ENCODE measurements at regions not wholly inside any gene's neighbourhood (a gene's known extent, or its start where the extent isn't known, plus 50 kb on each side); places are given as distances from the start of the nearest gene placed in this dataset.
A peak's percentile ranks its signal among the peaks of the same experiment; 100 is the strongest.
"Not testable (repeated sequence)": the region's sequence is repeated elsewhere in the genome, so short reads cannot be mapped to it uniquely, and the experiment has no call there.

DNA sequence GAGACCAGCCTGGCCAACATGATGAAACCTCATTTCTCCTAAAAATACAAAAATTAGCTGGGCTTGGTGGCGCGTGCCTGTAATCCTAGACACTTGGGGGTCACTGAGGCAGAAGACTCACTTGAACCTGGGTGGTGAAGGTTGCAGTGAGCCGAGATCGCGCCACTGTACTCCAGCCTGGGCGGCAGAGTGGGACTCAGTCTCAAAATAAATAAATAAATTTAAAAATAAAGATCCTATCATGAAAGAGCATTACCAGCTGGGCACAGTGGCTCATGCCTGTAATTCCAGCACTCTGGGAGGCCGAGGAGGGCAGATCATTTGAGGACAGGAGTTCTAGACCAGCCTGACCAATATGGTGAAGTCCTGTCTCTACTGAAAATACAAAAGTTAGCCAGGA, 4489.2 kb upstream of the OR11H1 start:
- not testable (repeated sequence) for H3K27me3 Mint-ChIP-seq; ATAC-seq; H3K4me3 Mint-ChIP-seq; H3K27ac Mint-ChIP-seq; H3K4me1 Mint-ChIP-seq (ENCODE audit: low read depth in 2 of 2); DNase-seq (ENCODE audit: low spot score)
- Mint-ChIP-seq H3K9me3 (peaks cover 40% of the 10 kb centered on the region), H3K36me3 (peaks cover 50% of the 10 kb centered on the region)

DNA sequence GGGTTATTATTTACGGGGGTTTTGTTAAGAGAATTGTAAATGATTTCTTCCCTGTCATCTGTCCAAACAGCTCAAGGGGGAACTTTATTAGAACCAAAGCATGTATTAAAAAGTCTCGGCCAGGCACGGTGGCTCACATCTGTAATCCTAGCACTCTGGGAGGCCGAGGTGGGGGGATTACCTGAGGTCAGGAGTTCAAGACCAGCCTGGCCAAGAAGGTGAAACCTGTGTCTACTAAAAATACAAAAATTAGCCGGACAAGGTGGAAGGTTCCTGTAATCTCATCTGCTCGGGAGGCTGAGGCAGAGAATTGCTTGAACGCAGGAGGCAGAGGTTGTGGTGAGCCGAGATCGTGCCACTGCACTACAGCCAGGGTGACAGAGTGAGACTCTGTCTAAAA, 4486.6 kb upstream of the OR11H1 start:
- H3K36me3 Mint-ChIP-seq, result peaks cover 37% of the 10 kb centered on the region
- DNase-seq (ENCODE audit: low spot score); H3K27ac Mint-ChIP-seq; H3K4me3 Mint-ChIP-seq; H3K4me1 Mint-ChIP-seq (ENCODE audit: low read depth in 2 of 2); ATAC-seq; H3K27me3 Mint-ChIP-seq: not testable (repeated sequence)
- H3K9me3 Mint-ChIP-seq, result peaks cover 35% of the 10 kb centered on the region

DNA sequence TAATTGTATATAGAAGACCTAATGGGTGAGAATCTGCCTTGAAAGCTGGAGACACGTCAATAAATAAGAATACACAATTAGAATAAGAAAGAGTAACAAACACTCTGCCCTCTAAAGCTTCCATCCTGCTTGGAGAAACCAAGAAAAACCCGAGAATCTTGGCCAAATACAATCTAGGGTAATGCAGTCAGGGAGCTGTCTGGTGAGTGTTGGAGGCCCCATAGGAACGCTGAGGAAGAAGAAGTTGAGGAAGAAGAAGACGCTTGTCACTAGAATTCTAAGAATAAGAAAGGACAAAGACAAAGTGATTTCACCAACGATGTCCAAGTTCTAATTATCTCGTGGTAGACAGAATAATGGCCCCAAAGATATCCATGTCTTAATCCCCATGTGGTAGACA, 4485.9 kb upstream of the OR11H1 start:
- ATAC-seq (no peak), DNase-seq (ENCODE audit: low spot score) (no peak)
- H3K4me3 Mint-ChIP-seq, result no peak overlapping the region
- no peak overlapping the region for H3K27ac Mint-ChIP-seq
- peaks cover 32% of the 10 kb centered on the region for H3K9me3 Mint-ChIP-seq
- peaks cover 0 to 2% of the 10 kb centered on the region in 2 donors for H3K4me1 Mint-ChIP-seq (ENCODE audit: low read depth in 2 of 2)
- no peaks in the 10 kb centered on the region for H3K27me3 Mint-ChIP-seq
- H3K36me3 Mint-ChIP-seq, result peaks cover 34% of the 10 kb centered on the region

DNA sequence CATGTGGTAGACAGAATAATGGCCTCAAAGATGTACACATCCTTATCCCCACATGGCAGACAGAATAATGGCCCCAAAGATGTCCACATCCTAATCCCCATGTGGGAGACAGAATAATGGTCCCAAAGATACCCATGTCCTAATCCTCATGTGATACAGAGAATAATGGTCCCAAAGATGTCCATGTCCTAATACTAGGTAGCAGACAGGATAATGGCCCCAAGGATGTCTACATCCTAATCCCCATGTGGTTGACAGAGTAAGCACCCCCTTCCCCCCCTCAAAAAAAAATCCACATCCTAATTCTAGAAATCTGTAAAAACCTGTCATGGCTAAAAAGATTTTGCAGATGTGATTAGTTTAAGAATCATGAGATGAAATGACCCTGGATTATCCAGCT, 4484.7 kb upstream of the OR11H1 start:
- peaks cover 26% of the 10 kb centered on the region for H3K36me3 Mint-ChIP-seq
- not testable (repeated sequence) for H3K27ac Mint-ChIP-seq; H3K27me3 Mint-ChIP-seq; H3K4me3 Mint-ChIP-seq; ATAC-seq; H3K4me1 Mint-ChIP-seq (ENCODE audit: low read depth in 2 of 2); DNase-seq (ENCODE audit: low spot score)
- H3K9me3 Mint-ChIP-seq, result peaks cover 26% of the 10 kb centered on the region

DNA sequence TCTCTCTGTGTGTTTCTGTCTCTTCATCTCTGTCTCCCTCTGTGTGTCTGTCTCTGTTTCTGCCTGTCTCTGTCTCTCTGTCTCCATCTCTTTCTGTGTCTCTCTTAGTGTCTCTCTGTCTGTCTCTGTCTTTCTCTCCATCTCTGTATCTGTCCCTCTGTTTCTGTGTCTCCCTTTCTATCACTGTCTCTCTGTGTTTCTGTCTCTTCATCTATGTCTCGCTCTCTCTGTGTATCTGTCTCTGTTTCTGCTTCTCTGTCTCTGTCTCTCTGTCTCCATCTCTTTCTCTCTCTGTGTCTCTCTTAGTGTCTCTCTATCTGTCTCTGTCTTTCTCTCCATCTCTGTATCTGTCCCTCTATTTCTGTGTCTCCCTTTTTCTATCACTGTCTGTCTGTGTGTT, 4479.1 kb upstream of the OR11H1 start:
- not testable (repeated sequence) for H3K4me3 Mint-ChIP-seq; H3K27ac Mint-ChIP-seq; H3K27me3 Mint-ChIP-seq; ATAC-seq; H3K4me1 Mint-ChIP-seq (ENCODE audit: low read depth in 2 of 2); DNase-seq (ENCODE audit: low spot score)
- H3K9me3 Mint-ChIP-seq, result peaks cover 17% of the 10 kb centered on the region
- peaks cover 22% of the 10 kb centered on the region for H3K36me3 Mint-ChIP-seq

DNA sequence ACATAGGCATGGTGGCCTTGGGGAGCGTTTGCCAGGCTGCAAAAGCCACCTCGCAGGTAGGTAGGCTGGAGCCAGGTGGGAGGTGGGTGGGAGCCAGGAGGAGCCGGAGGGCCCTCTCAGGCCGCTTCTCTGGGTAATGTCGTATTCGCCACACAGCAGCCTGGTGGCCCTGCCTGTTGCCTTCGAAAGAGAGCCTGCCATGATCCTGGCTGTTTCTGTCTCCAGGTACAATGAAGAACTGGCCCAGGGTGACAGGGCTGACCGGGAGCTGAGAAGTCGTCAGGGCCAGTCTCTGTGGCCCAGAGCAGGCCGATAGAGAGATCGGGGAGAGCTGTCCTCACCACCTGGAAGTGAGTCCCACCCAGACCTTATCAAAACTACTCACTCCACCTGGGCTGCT, 4477.8 kb upstream of the OR11H1 start:
- not testable (repeated sequence) for H3K27me3 Mint-ChIP-seq; DNase-seq (ENCODE audit: low spot score); H3K4me1 Mint-ChIP-seq (ENCODE audit: low read depth in 2 of 2); ATAC-seq; H3K27ac Mint-ChIP-seq; H3K4me3 Mint-ChIP-seq
- peaks cover 29% of the 10 kb centered on the region for H3K36me3 Mint-ChIP-seq
- peaks cover 13% of the 10 kb centered on the region for H3K9me3 Mint-ChIP-seq

DNA sequence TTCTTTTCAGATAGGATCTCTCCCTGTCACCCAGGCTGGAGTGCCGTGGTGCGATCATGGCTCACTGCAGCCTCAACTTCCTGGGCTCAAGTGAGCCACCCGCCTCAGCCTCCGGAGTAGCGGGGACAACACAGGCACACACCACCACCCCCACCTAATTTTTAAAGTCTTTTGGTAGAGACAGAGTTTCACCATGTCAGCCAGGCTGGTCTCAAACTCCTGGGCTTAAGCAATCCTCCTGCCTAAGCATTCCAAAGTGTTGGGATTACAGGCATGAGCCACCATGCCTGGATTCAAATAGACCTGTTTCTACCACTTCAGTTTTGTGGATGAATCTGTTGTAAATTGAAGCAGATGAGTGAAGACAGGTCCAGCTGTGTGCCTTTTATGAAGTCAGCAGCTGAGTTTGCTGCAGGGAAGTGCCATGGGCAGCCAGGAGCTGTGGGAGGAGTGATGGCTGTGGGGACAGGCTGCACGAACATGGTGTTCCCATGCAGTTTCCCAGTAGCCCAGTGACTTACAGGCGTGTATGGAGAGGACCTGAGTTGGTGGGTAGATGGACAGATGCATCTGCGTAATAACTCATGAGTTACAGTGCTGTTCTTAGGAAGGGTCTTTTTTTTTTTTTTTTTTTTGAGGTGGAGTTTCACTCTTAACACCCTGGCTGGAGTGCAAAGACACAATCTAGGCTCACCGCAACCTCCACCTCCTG, 4476.4 kb upstream of the OR11H1 start:
- Mint-ChIP-seq H3K9me3 (peaks cover 17% of the 10 kb centered on the region), H3K36me3 (peaks cover 37% of the 10 kb centered on the region)
- H3K4me1 Mint-ChIP-seq (ENCODE audit: low read depth in 2 of 2); H3K27ac Mint-ChIP-seq; ATAC-seq; DNase-seq (ENCODE audit: low spot score); H3K4me3 Mint-ChIP-seq; H3K27me3 Mint-ChIP-seq: not testable (repeated sequence)

DNA sequence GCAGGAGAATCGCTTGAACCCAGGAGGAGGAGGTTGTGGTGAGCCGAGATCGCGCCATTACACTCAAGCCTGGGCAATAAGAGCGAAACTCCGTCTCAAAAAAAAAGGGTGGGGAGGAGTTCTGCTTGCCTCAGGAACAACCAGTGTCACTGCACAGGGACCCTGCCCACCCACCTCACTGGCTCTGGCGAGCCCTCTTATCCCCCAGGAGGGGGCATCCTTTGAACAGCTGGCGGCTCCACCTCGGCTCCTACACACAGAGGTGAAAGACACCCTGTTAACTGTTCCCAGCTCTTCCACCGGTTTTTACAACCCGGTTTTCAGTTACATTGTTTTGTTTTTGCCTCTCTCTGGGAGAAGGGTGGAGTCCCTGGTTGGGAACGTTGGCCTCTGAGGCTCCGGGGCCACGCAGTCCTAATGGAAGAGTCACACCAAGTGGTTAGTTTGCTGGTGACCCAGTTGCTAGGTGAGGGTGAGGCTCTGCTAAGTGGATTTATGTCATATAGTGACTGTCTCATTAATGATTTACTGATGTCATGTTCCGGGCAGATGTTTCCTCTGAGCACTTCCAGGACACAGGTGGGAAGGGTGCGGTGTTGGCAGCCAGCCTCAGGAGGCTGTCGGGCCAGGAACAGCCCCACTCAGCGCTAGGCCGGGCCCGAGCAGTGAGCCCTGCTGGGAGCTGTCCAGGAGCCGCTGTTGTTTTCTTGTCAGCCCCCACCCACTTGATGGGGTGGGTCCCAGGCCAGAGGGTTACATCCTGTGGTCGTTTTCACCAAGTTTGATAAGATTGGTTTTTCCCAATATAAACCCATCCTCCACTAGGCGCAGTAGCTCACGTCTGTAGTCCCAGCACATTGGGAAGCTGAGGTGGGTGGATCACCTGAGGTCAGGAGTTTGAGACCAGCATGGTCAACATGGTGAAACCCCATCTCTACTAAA, 4474.3 kb upstream of the OR11H1 start:
- H3K27me3 Mint-ChIP-seq; H3K4me3 Mint-ChIP-seq; H3K4me1 Mint-ChIP-seq (ENCODE audit: low read depth in 2 of 2); ATAC-seq; H3K27ac Mint-ChIP-seq; DNase-seq (ENCODE audit: low spot score): not testable (repeated sequence)
- peaks cover 11% of the 10 kb centered on the region for H3K9me3 Mint-ChIP-seq
- peaks cover 33% of the 10 kb centered on the region for H3K36me3 Mint-ChIP-seq

DNA sequence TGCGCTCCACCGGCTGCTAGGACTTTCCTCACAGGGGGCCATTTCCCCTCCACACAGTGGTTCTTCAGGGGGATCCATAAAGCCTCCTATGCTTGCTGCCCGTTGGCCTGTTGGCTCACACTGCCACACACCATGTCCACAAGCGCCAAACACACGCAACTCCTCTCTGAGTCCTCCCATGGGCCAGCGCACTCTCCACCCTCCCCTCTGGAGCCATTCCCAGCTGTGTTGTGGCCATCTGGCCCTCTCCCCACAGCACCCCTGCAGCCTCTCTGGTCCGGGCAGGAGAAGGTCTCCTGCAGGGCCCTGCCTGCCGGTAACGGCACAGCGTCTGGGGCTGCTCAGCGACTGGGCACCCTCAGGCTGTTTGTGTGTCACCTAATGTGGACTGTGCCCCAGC, 4473.3 kb upstream of the OR11H1 start:
- H3K4me3 Mint-ChIP-seq; H3K27me3 Mint-ChIP-seq; DNase-seq (ENCODE audit: low spot score); H3K9me3 Mint-ChIP-seq; H3K4me1 Mint-ChIP-seq (ENCODE audit: low read depth in 2 of 2); H3K27ac Mint-ChIP-seq: not testable (repeated sequence)
- ATAC-seq, result peak in 1 of 2 donors; percentile 18
- peaks cover 30% of the 10 kb centered on the region for H3K36me3 Mint-ChIP-seq

DNA sequence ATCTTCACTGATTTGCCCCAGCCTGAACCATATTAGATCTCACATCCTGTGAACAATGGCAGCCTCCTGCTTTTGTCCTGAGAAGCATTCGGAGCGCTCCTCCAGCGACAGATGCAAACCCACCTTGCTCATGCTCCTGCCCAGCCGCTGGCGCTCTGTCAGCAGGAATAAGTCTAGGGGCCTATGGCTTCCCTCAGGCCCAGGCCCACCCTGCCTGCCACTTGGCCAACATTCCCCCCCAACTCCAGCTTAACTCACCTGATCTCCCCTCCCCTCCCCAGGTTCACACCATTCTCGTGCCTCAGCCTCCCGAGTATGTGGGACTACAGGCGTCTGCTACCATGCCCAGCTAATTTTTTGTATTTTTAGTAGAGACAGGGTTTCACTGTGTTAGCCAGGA, 4472.8 kb upstream of the OR11H1 start:
- peak; percentile 13 to 25 for ATAC-seq
- peaks cover 32% of the 10 kb centered on the region for H3K36me3 Mint-ChIP-seq
- not testable (repeated sequence) for H3K27me3 Mint-ChIP-seq; DNase-seq (ENCODE audit: low spot score); H3K9me3 Mint-ChIP-seq; H3K4me3 Mint-ChIP-seq; H3K4me1 Mint-ChIP-seq (ENCODE audit: low read depth in 2 of 2); H3K27ac Mint-ChIP-seq

DNA sequence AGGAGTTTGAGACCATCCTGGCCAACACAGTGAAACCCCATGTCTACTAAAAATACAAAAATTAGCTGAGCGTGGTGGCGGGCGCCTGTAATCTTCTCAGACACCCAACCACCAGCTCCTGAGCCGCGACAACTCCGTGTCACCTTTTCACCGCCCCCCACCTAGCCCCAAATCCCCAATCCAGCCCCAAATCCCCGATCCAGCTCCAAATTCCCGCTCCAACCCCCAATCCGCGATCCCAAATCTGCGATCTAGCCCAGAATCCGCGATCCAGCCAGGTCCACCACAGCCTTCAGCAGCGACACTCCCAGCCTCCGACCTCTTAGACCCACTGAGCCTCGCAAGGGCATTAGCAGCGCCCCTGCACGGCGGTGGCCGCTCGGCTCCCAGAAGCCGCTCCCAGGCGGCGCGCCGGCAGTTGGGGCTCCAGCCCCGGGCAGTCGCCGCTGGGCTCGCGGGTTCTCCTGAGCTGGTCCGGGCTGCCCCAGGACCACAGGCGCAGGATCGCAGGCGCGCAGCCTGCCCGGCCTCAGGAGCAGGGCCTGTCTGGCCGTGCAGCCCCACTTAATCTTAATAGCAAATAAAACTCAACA, 4469.9 kb upstream of the OR11H1 start:
- H3K27me3 Mint-ChIP-seq; ATAC-seq; DNase-seq (ENCODE audit: low spot score); H3K4me3 Mint-ChIP-seq; H3K4me1 Mint-ChIP-seq (ENCODE audit: low read depth in 2 of 2); H3K27ac Mint-ChIP-seq: not testable (repeated sequence)
- Mint-ChIP-seq H3K36me3 (peaks cover 32% of the 10 kb centered on the region), H3K9me3 (peaks cover 18% of the 10 kb centered on the region)

DNA sequence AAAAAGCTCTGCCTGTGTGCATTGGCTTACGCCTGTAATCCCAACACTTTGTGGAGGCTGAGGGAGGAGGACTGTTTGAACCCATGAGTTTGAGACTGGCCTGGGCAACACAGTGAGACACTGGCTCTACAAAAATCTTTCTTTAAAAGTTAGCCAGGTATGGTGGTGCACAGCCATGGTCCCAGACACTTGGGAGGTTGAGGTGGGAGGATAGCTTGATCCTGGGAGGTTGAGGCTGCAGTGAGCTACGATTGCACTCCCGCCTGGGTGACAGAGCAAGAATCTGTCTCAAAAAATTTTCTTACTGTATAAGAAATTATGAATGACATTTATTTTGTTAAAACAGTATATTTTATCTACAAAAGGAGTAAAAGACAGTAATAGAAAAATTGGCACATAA, 4468.9 kb upstream of the OR11H1 start:
- Mint-ChIP-seq H3K9me3 (peaks cover 23% of the 10 kb centered on the region), H3K36me3 (peaks cover 26% of the 10 kb centered on the region)
- H3K27ac Mint-ChIP-seq; ATAC-seq; H3K27me3 Mint-ChIP-seq; H3K4me1 Mint-ChIP-seq (ENCODE audit: low read depth in 2 of 2); H3K4me3 Mint-ChIP-seq; DNase-seq (ENCODE audit: low spot score): not testable (repeated sequence)

DNA sequence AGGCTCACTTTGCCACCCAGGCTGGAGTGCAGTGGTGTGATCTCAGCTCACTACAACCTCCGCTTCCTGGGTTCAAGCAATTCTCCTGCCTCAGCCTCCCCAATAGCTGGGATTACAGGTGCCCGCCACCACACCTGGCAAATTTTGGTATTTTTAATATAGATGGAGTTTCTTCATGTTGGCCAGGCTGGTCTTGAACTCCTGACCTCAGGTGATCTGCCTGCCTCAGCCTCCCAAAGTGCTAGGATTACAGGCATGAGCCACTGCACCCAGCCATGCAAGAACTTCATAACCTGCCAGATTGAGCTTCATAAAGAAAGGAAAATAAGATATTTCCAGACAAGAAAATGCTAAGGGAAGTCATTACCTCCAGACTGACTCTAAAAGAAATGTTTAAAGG, 4467.2 kb upstream of the OR11H1 start:
- not testable (repeated sequence) for H3K27ac Mint-ChIP-seq; H3K4me1 Mint-ChIP-seq (ENCODE audit: low read depth in 2 of 2); H3K27me3 Mint-ChIP-seq; H3K4me3 Mint-ChIP-seq; DNase-seq (ENCODE audit: low spot score); ATAC-seq
- Mint-ChIP-seq H3K36me3 (peaks cover 26% of the 10 kb centered on the region), H3K9me3 (peaks cover 34% of the 10 kb centered on the region)

DNA sequence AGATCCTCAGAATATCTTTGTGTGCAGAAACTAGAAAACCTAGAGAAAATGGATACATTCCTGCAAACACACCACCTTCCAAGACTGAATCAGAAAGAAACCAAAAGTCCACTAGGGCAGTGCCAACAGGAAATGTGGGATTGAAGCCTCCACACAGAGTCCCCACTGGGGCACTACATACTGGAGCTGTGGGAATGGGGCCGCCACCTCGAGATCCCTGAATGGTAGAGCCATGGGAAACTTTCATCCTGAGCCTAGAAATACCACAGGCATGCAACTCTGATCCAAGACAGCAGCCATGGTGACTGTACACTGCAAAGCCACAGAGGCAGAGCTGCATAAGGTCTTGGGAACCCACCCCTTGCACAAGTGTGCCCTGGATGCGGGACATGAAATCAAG, 4465.5 kb upstream of the OR11H1 start:
- peaks cover 29% of the 10 kb centered on the region for H3K36me3 Mint-ChIP-seq
- DNase-seq (ENCODE audit: low spot score); H3K27me3 Mint-ChIP-seq; H3K27ac Mint-ChIP-seq; H3K4me3 Mint-ChIP-seq; ATAC-seq; H3K4me1 Mint-ChIP-seq (ENCODE audit: low read depth in 2 of 2): not testable (repeated sequence)
- peaks cover 44% of the 10 kb centered on the region for H3K9me3 Mint-ChIP-seq

All from natural killer cell treated with Interleukin-12 subunit alpha and Interleukin-12 subunit beta and Interleukin-15 and Interleukin-18, amount 100 ng/mL, for 72 hours (primary cell).